HG03175 (cell line): ENCODE measurements at regions not wholly inside any gene's neighbourhood (a gene's known extent, or its start where the extent isn't known, plus 50 kb on each side); places are given as distances from the start of the nearest gene placed in this dataset.

ENCODE experiments used
- ATAC-seq: cut with Tn5 transposase; IDR thresholded peaks from one replicate; pipeline ENCODE4 v1.9.1; 2021; ENCODE audit warnings: mild to moderate bottlenecking, moderate library complexity; ENCODE audit not compliant: unreplicated experiment

GRCh38 chr14:62130441-62130840 is 368.2 kb downstream of the SNAPC1 start:
- ATAC-seq: no peak

GRCh38 chr14:62133776-62134550 is 371.7 kb downstream of the SNAPC1 start:
- ATAC-seq: no peak

- no peak for ATAC-seq
Observed at GRCh38 chr14:62138593-62138992, 376.4 kb downstream of the SNAPC1 start.

- no peak for ATAC-seq
Observed at GRCh38 chr14:62141139-62141538, 378.9 kb downstream of the SNAPC1 start.

- no peak for ATAC-seq
Observed at GRCh38 chr14:62143245-62143644, 381.0 kb downstream of the SNAPC1 start.

GRCh38 chr14:62144863-62145262 is 382.6 kb downstream of the SNAPC1 start:
- ATAC-seq: no peak

- ATAC-seq: no peak
Observed at GRCh38 chr14:62146030-62146429, 383.8 kb downstream of the SNAPC1 start.

GRCh38 chr14:62156052-62156451 is 393.8 kb downstream of the SNAPC1 start:
- no peak for ATAC-seq

GRCh38 chr14:62158779-62159178 is 396.6 kb downstream of the SNAPC1 start:
- no peak for ATAC-seq

- ATAC-seq: no peak
Observed at GRCh38 chr14:62159314-62159713, 397.1 kb downstream of the SNAPC1 start.

- ATAC-seq: peak; percentile 58
Observed at GRCh38 chr14:62162998-62163589, 400.9 kb downstream of the SNAPC1 start.

GRCh38 chr14:62168564-62169155 is 406.4 kb downstream of the SNAPC1 start:
- ATAC-seq: no peak

- ATAC-seq: peak; percentile 71
Observed at GRCh38 chr14:62179367-62180018, 417.3 kb downstream of the SNAPC1 start.

- ATAC-seq: no peak
Observed at GRCh38 chr14:62181591-62181990, 419.4 kb downstream of the SNAPC1 start.

GRCh38 chr14:62185078-62185477 is 422.9 kb downstream of the SNAPC1 start:
- ATAC-seq: no peak

- ATAC-seq: no peak
Observed at GRCh38 chr14:62187265-62187664, 425.0 kb downstream of the SNAPC1 start.

GRCh38 chr14:62189698-62190097 is 427.5 kb downstream of the SNAPC1 start:
- ATAC-seq: no peak

- no peak for ATAC-seq
Observed at GRCh38 chr14:62206456-62206855, 444.2 kb downstream of the SNAPC1 start.

- ATAC-seq: no peak
Observed at GRCh38 chr14:62209287-62209899, 447.2 kb downstream of the SNAPC1 start.

GRCh38 chr14:62213516-62213915 is 451.3 kb downstream of the SNAPC1 start:
- no peak for ATAC-seq

- ATAC-seq: no peak
Observed at GRCh38 chr14:62216121-62216520, 453.9 kb downstream of the SNAPC1 start.
